Panc1 (cell line): ENCODE measurements at regions not wholly inside any gene's neighbourhood (a gene's known extent, or its start where the extent isn't known, plus 50 kb on each side); places are given as distances from the start of the nearest gene placed in this dataset.
"Not testable (repeated sequence)": the region's sequence is repeated elsewhere in the genome, so short reads cannot be mapped to it uniquely, and the experiment has no call there.

Experiments used
- ATAC-seq: fragments of 200-7000 bp; cut with Tn5 transposase; 2 replicates; pipeline ENCODE4 v1.9.1; 2020; ENCODE audit warnings: mild to moderate bottlenecking, moderate library complexity
- BruUV-seq: library from RNA; stranded (reverse); fragments of 400-500 nt; replicated peaks from 2 replicates; lab custom pipeline; 2021; lab: Mats Ljungman, UMichigan
- CTCF ChIA-PET: fragments of 300-600 bp; sonication (Branson Sonifier 250); formaldehyde crosslinking; loops from one replicate; lab custom pipeline; 2022; ENCODE audit warnings: antibody characterized with exemption; lab: Charles Lee
- POLR2A ChIA-PET: fragments of 300-600 bp; sonication (Branson Sonifier 250); formaldehyde crosslinking; loops from one replicate; lab custom pipeline; 2022; ENCODE audit warnings: antibody characterized with exemption; lab: Charles Lee
- DNase-seq: peaks from one replicate; pipeline ENCODE4 v3.0.0-alpha.2; 2010; ENCODE audit warnings: low read depth, low spot score
- H3K27ac ChIP-seq: 2 replicates; pipeline ENCODE4 v1.5.1; 2011; ENCODE audit warnings: mild to moderate bottlenecking, low read length, inconsistent platforms
- H3K27me3 ChIP-seq: fragments of 200-500 bp; sonication (Bioruptor generic); 2 replicates; pipeline ENCODE4 v1.6.0; 2014; ENCODE audit warnings: low read length, inconsistent platforms; ENCODE audit not compliant: control insufficient read depth, insufficient read depth
- H3K36me3 ChIP-seq: fragments of 200-500 bp; sonication (Bioruptor generic); 2 replicates; pipeline ENCODE4 v1.5.1; 2014; ENCODE audit warnings: inconsistent platforms, mild to moderate bottlenecking, low read length, moderate library complexity; ENCODE audit not compliant: control insufficient read depth, insufficient read depth
- H3K4me1 ChIP-seq: 2 replicates; pipeline ENCODE4 v1.5.1; 2011; ENCODE audit warnings: inconsistent platforms, mild to moderate bottlenecking, low read length, moderate library complexity; ENCODE audit not compliant: control insufficient read depth, insufficient read depth
- H3K4me3 ChIP-seq, 2 experiments: 2 replicates each; pipeline ENCODE4 v1.5.1; 2011 to 2012; ENCODE audit warnings: low read depth in 2 of 2, low read length in 2 of 2, mild to moderate bottlenecking in 2 of 2, inconsistent platforms in 1 of 2, moderate library complexity in 1 of 2
- H3K9me3 ChIP-seq: fragments of 200-500 bp; sonication (Bioruptor generic); 2 replicates; pipeline ENCODE4 v1.5.1; 2014; ENCODE audit warnings: low read depth, mild to moderate bottlenecking, inconsistent platforms, low read length, moderate library complexity; ENCODE audit not compliant: control insufficient read depth, insufficient read depth
- CTCF ChIP-seq: fragments of 450-650 bp; IDR thresholded peaks from 2 replicates; pipeline ENCODE4 v1.5.1; 2017; ENCODE audit warnings: mild to moderate bottlenecking
- POLR2AphosphoS5 ChIP-seq: IDR thresholded peaks from 2 replicates; pipeline ENCODE4 v1.6.1; 2012; ENCODE audit warnings: mild to moderate bottlenecking, low read depth, low read length, moderate library complexity
- REST ChIP-seq, 2 experiments: IDR thresholded peaks; 2 replicates each; pipeline ENCODE4 v1.6.1; 2011 to 2012; ENCODE audit warnings: low read depth in 2 of 2, control low read depth in 1 of 2, low read length in 1 of 2, mild to moderate bottlenecking in 1 of 2, moderate library complexity in 1 of 2; ENCODE audit not compliant: insufficient read depth in 1 of 2
- SIN3A ChIP-seq: IDR thresholded peaks from 2 replicates; pipeline ENCODE4 v1.6.1; 2012; ENCODE audit warnings: low read depth, mild to moderate bottlenecking, low read length, moderate library complexity, borderline replicate concordance; ENCODE audit not compliant: insufficient read depth
- TCF7L2 ChIP-seq: IDR thresholded peaks from 2 replicates; pipeline ENCODE4 v1.6.1; 2011; ENCODE audit warnings: mild to moderate bottlenecking, low read depth, low read length, inconsistent platforms
- in situ Hi-C: cut with HindIII; loops from 2 replicates; pipeline ENCODE4 v1.10.0; 2016; ENCODE audit warnings: low sequenced_read_pairs, low pct_unique_long_range_greater_than_20kb
- intact Hi-C: fragments of 100-400 bp; cut with micrococcal nuclease; formaldehyde crosslinking; loops from one replicate; pipeline ENCODE4 v1.10.0; 2022; ENCODE audit not compliant: unreplicated experiment

- TF ChIP-seq CTCF (no peak), TCF7L2 (no peak), SIN3A (no peak), REST (IDR thresholded peaks at IDR 0.05; ENCODE audit: insufficient read depth in 1 of 2, low read depth in 2 of 2, low read length in 1 of 2) (no peak), POLR2AphosphoS5 (no peak)
- Histone ChIP-seq H3K27me3 (no peaks in the 10 kb centered on the region), H3K4me3 (no peak overlapping the region), H3K4me1 (peaks cover 8% of the 10 kb centered on the region), H3K9me3 (peaks cover 4% of the 10 kb centered on the region; the same call in 1 of the 2 replicates), H3K27ac (peak overlapping the region; percentile 75), H3K36me3 (no peaks in the 10 kb centered on the region)
- BruUV-seq: no TSS peak
- in situ Hi-C loops (no loop called here), intact Hi-C loops (no loop called here)
- ATAC-seq (peak; percentile 34; the same call in 1 of the 2 replicates), DNase-seq (no peak)
- POLR2A ChIA-PET: interaction anchor here (0.5 kb wide), 1 partner anchor 165 kb away, joined by 13 read pairs; no protein-coding TSS in a partner anchor
- CTCF ChIA-PET: no interaction called here
These were observed 71.7 kb upstream of the RAP1B start for GRCh38 chr12:68538726-68539614.

GRCh38 chr12:68539615-68539952, 71.1 kb upstream of the RAP1B start:
- in situ Hi-C loops: no loop called here
- DNase-seq: no peak
- intact Hi-C loops: no loop called here
- ATAC-seq: no peak
- CTCF ChIA-PET: no interaction called here
- no peaks in the 10 kb centered on the region for H3K36me3 ChIP-seq
- peaks cover 8% of the 10 kb centered on the region for H3K4me1 ChIP-seq
- H3K9me3 ChIP-seq: peaks cover 4% of the 10 kb centered on the region; the same call in 1 of the 2 replicates
- POLR2A ChIA-PET: no interaction called here
- no peaks in the 10 kb centered on the region for H3K27me3 ChIP-seq
- TF ChIP-seq TCF7L2: no peak
- TF ChIP-seq REST (IDR thresholded peaks at IDR 0.05; ENCODE audit: insufficient read depth in 1 of 2, low read depth in 2 of 2, low read length in 1 of 2): no peak
- no peak for TF ChIP-seq POLR2AphosphoS5
- no peak for TF ChIP-seq CTCF
- no peak for TF ChIP-seq SIN3A
- BruUV-seq: no TSS peak
- H3K27ac ChIP-seq: peak overlapping the region; percentile 75
- no peak overlapping the region for H3K4me3 ChIP-seq

- peak overlapping the region; percentile 35; the same call in 1 of the 2 replicates for H3K27ac ChIP-seq
- DNase-seq, CTCF ChIA-PET, H3K4me3 ChIP-seq, BruUV-seq, H3K27me3 ChIP-seq, H3K9me3 ChIP-seq, in situ Hi-C loops, ATAC-seq, POLR2A ChIA-PET, intact Hi-C loops, H3K4me1 ChIP-seq, H3K36me3 ChIP-seq: not testable (repeated sequence)
These were observed 69.9 kb upstream of the RAP1B start for GRCh38 chr12:68540768-68541167.
